ENCODE measurements at regions not wholly inside any gene's neighbourhood (a gene's known extent, or its start where the extent isn't known, plus 50 kb on each side); places are given as distances from the start of the nearest gene placed in this dataset.

GRCh38 chr2:38467768-38468455 is 90.8 kb upstream of the ATL2 start:
- Histone ChIP-seq H3K4me1 (no peaks in the 10 kb centered on the region), H3K9me3 (no peaks in the 10 kb centered on the region), H3K36me3 (no peaks in the 10 kb centered on the region), H3K27ac (no peak overlapping the region), H3K4me3 (no peak overlapping the region), H3K27me3 (no peaks in the 10 kb centered on the region)
- intact Hi-C loops (cut with DNase I), result loop anchor here in 1 of 3 donors (10.0 kb wide), 1 partner anchor 153 kb away; no protein-coding TSS in a partner anchor
- FAIRE-seq, result no peak
- 43 to 55% methylated on average over 3 of the region's 3 CpGs for WGBS, 2 donors
- no peak for ATAC-seq
- no peak for DNase-seq
- TF ChIP-seq CTCF (IDR thresholded peaks at IDR 0.05), result no peak

- no peaks in the 10 kb centered on the region for H3K9me3 ChIP-seq
- no peaks in the 10 kb centered on the region for H3K4me1 ChIP-seq
- DNase-seq (no peak), ATAC-seq (peak in 1 of 4 donors; percentile 28), FAIRE-seq (peak; percentile 17)
- 40 to 43% methylated on average over 11 of the region's 11 CpGs for WGBS, 2 donors
- intact Hi-C loops (cut with DNase I), result loop anchor here in 1 of 3 donors (10.0 kb wide), 1 partner anchor 152 kb away; no protein-coding TSS in a partner anchor
- TF ChIP-seq CTCF (IDR thresholded peaks at IDR 0.05), result no peak
- H3K36me3 ChIP-seq, result no peaks in the 10 kb centered on the region
- H3K4me3 ChIP-seq, result no peak overlapping the region
- no peaks in the 10 kb centered on the region for H3K27me3 ChIP-seq
- no peak overlapping the region for H3K27ac ChIP-seq
Measured at GRCh38 chr2:38466876-38467767, 90.0 kb upstream of the ATL2 start.

GRCh38 chr2:38466409-38466808 is 89.3 kb upstream of the ATL2 start:
- H3K27me3 ChIP-seq, result no peaks in the 10 kb centered on the region
- WGBS, 2 donors, result 84 to 89% methylated on average over 5 of the region's 5 CpGs
- no peaks in the 10 kb centered on the region for H3K4me1 ChIP-seq
- ATAC-seq (no peak), FAIRE-seq (no peak), DNase-seq (no peak)
- no peaks in the 10 kb centered on the region for H3K9me3 ChIP-seq
- no peak for TF ChIP-seq CTCF (IDR thresholded peaks at IDR 0.05)
- H3K4me3 ChIP-seq, result no peak overlapping the region
- no peaks in the 10 kb centered on the region for H3K36me3 ChIP-seq
- intact Hi-C loops (cut with DNase I), result loop anchor here in 1 of 3 donors (10.0 kb wide), 1 partner anchor 152 kb away; no protein-coding TSS in a partner anchor
- H3K27ac ChIP-seq, result no peak overlapping the region

GRCh38 chr2:38465789-38466127 is 88.7 kb upstream of the ATL2 start:
- H3K36me3 ChIP-seq, result no peaks in the 10 kb centered on the region
- ATAC-seq (peak in 3 of 4 donors; percentile 62 to 76 (median 63)), DNase-seq (peak in 1 of 6 donors; percentile 13), FAIRE-seq (no peak)
- no peaks in the 10 kb centered on the region for H3K27me3 ChIP-seq
- H3K27ac ChIP-seq, result no peak overlapping the region
- intact Hi-C loops (cut with DNase I), result loop anchor here in 1 of 3 donors (10.0 kb wide), 1 partner anchor 151 kb away; no protein-coding TSS in a partner anchor
- no peaks in the 10 kb centered on the region for H3K9me3 ChIP-seq
- 66 to 70% methylated on average over 4 of the region's 4 CpGs for WGBS, 2 donors
- TF ChIP-seq CTCF (IDR thresholded peaks at IDR 0.05), result no peak
- H3K4me3 ChIP-seq, result no peak overlapping the region
- H3K4me1 ChIP-seq, result no peaks in the 10 kb centered on the region

All from pancreas (tissue), 10 donors.